ENCODE measurements at regions not wholly inside any gene's neighbourhood (a gene's known extent, or its start where the extent isn't known, plus 50 kb on each side); places are given as distances from the start of the nearest gene placed in this dataset.

DNA sequence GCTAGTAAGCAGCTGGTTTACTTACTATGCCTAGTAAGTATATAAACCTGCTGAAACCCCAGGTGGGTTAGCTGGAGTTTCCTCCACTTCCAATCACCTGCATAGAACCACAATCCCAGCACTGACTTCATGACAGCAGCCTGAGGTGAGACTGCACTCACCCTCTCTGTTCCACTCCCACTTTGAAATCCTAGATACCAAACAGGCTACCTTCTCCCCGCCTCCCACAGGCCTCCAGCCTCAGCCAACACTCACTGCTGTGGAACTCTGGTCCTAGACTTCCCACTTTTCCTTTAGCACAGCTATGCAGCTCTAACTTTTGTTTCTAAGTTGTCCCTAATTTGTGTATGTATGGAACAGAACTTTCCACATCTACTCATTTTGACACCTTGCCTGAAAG, 149.7 kb upstream of the ARID1B start:
- no peak overlapping the region for H3K4me3 ChIP-seq
- 83 to 92% (median 89%) methylated on average over 1 of the region's 1 CpG for WGBS, 4 donors
- H3K27me3 ChIP-seq: no peaks in the 10 kb centered on the region
- no peaks in the 10 kb centered on the region for H3K9me3 ChIP-seq
- DNase-seq (no peak), ATAC-seq (no peak)
- no peak for TF ChIP-seq CTCF (IDR thresholded peaks at IDR 0.05)
- TF ChIP-seq POLR2A (IDR thresholded peaks at IDR 0.05): no peak
- no peak overlapping the region for H3K27ac ChIP-seq
- H3K4me1 ChIP-seq: no peaks in the 10 kb centered on the region
- H3K36me3 ChIP-seq: no peaks in the 10 kb centered on the region
- intact Hi-C loops (cut with DNase I): no loop called here

GRCh38 chr6:156622185-156622584, 155.0 kb upstream of the ARID1B start:
- no peak overlapping the region for H3K4me3 ChIP-seq
- H3K27me3 ChIP-seq: peaks cover 0 to 4% (median 0%) of the 10 kb centered on the region in 9 donors
- 59 to 76% (median 67%) methylated on average over 3 of the region's 3 CpGs for WGBS, 4 donors
- H3K9me3 ChIP-seq: no peaks in the 10 kb centered on the region
- no peak overlapping the region for H3K27ac ChIP-seq
- no peak for DNase-seq
- no peak for ATAC-seq
- no peak for TF ChIP-seq POLR2A (IDR thresholded peaks at IDR 0.05)
- peaks cover 0 to 4% (median 0%) of the 10 kb centered on the region in 12 donors for H3K4me1 ChIP-seq
- intact Hi-C loops (cut with DNase I): no loop called here
- no peaks in the 10 kb centered on the region for H3K36me3 ChIP-seq

DNA sequence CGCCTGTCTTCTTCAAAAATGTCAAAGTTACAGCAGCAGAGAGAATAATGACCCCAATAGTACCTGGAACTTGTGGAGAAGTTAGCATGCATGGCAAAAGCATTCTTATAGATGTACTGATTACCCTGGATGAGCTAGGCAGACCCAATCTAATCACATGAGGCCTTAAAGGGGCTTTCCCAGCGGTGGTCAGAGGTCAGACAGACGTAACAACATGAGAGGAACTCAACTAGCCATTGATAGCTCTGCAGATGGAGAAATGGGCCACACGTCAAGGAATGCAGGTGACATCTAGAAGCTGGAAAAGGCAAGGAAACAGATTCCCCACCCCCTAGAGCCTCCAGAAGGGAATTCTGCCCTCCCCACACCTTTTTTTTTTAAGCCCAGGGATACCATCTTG, 156.8 kb upstream of the ARID1B start:
- no peak for TF ChIP-seq POLR2A (IDR thresholded peaks at IDR 0.05)
- no peak for TF ChIP-seq CTCF (IDR thresholded peaks at IDR 0.05)
- no peak overlapping the region for H3K27ac ChIP-seq
- no peaks in the 10 kb centered on the region for H3K9me3 ChIP-seq
- intact Hi-C loops (cut with DNase I): no loop called here
- ATAC-seq (no peak), DNase-seq (no peak)
- H3K36me3 ChIP-seq: no peaks in the 10 kb centered on the region
- peaks cover 0 to 4% (median 0%) of the 10 kb centered on the region in 9 donors for H3K27me3 ChIP-seq
- WGBS, 4 donors: 81 to 98% (median 90%) methylated on average over 4 of the region's 4 CpGs
- no peak overlapping the region for H3K4me3 ChIP-seq
- peaks cover 0 to 5% (median 0%) of the 10 kb centered on the region in 12 donors for H3K4me1 ChIP-seq

GRCh38 chr6:156618600-156619205, 158.5 kb upstream of the ARID1B start:
- WGBS, 4 donors: 54 to 59% (median 56%) methylated on average over 9 to 12 of the region's 12 CpGs
- intact Hi-C loops (cut with DNase I): no loop called here
- Histone ChIP-seq H3K4me1 (peaks cover 0 to 5% (median 0%) of the 10 kb centered on the region in 12 donors), H3K9me3 (peaks cover 0 to 3% (median 0%) of the 10 kb centered on the region in 12 donors), H3K27me3 (peaks cover 0 to 4% (median 0%) of the 10 kb centered on the region in 9 donors), H3K27ac (no peak overlapping the region), H3K36me3 (no peaks in the 10 kb centered on the region), H3K4me3 (no peak overlapping the region)
- DNase-seq: no peak
- no peak for ATAC-seq
- no peak for TF ChIP-seq CTCF (IDR thresholded peaks at IDR 0.05)

DNA sequence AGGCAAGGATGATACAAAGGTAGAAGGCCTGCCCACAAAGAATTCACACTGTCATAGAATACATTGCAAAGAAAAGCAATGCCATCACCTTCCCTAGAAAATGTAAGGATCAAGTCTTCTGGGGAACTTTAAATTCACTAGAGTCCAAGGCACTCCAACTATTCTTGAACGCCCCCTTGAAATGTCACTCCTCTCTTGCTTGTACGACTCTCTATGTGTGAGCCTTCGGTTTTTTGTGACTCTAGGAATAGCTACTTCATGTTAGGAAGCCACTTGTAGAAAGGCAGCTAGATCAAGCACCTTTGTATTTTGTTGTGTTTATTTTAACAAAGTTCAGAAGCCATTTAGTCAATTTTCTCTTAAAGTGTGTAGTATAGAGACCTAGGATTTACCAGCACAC, 159.2 kb upstream of the ARID1B start:
- 76 to 92% (median 86%) methylated on average over 3 of the region's 3 CpGs for WGBS, 4 donors
- H3K9me3 ChIP-seq: peaks cover 0 to 10% (median 1%) of the 10 kb centered on the region in 12 donors
- no peak for ATAC-seq
- DNase-seq: no peak
- H3K36me3 ChIP-seq: no peaks in the 10 kb centered on the region
- H3K4me3 ChIP-seq: no peak overlapping the region
- no peak overlapping the region for H3K27ac ChIP-seq
- H3K27me3 ChIP-seq: peaks cover 0 to 4% (median 0%) of the 10 kb centered on the region in 9 donors
- no peak for TF ChIP-seq CTCF (IDR thresholded peaks at IDR 0.05)
- no peak for TF ChIP-seq POLR2A (IDR thresholded peaks at IDR 0.05)
- intact Hi-C loops (cut with DNase I): no loop called here
- H3K4me1 ChIP-seq: peaks cover 0 to 5% (median 0%) of the 10 kb centered on the region in 12 donors
